K562 (cell line): ENCODE measurements at regions not wholly inside any gene's neighbourhood (a gene's known extent, or its start where the extent isn't known, plus 50 kb on each side); places are given as distances from the start of the nearest gene placed in this dataset.

Experiments used
- ATAC-seq: fragments of 200-7000 bp; cut with Tn5 transposase; 3 replicates; pipeline ENCODE4 v1.9.1; 2020; ENCODE audit warnings: moderate library complexity
- BruUV-seq: library from RNA; stranded (reverse); fragments of 400-500 nt; replicated peaks from 2 replicates; lab custom pipeline; 2021; lab: Mats Ljungman, UMichigan
- CTCF ChIA-PET: fragments of 300-600 bp; formaldehyde crosslinking; extraction: SDS; loops from one replicate; lab custom pipeline; 2021; ENCODE audit warnings: low intra/inter-chr PET ratio; lab: Yijun Ruan, JAX
- POLR2A ChIA-PET: fragments of 300-600, 350-650 bp; sonication (Branson Sonifier 250); formaldehyde crosslinking; extraction: SDS; loops from one replicate; lab custom pipeline; 2021; ENCODE audit warnings: antibody characterized with exemption, inconsistent platforms; lab: Yijun Ruan, JAX
- DNase-seq, 4 experiments: peaks; one replicate each; pipeline versions ENCODE4 v3.0.0 to v3.0.0-alpha.2; 2011 to 2018; ENCODE audit warnings: low spot score in 3 of 4, mixed read lengths in 3 of 4; ENCODE audit errors: extremely low read depth in 1 of 4
- FAIRE-seq: peaks from 2 replicates; lab custom pipeline; 2011; peaks lifted over from hg19 to GRCh38; lab: Jason Lieb, UNC
- H2AFZ ChIP-seq: 2 replicates; pipeline ENCODE4 v1.6.0; 2011; ENCODE audit warnings: low read depth, low read length, control low read depth, inconsistent platforms
- H3K27ac ChIP-seq: fragments of 200-600 bp; 3 replicates; pipeline ENCODE4 v1.8.0; 2011; ENCODE audit warnings: low read depth, mild to moderate bottlenecking, control low read depth, inconsistent platforms, low read length, moderate library complexity, mixed read lengths; ENCODE audit errors: extremely low read depth
- H3K27me3 ChIP-seq, 2 experiments: fragments of 300-600 bp in 1 of 2; 2 replicates in 1 of 2; 3 replicates in 1 of 2; pipeline versions ENCODE4 v1.6.0 to v1.8.0; 2011; ENCODE audit warnings: inconsistent platforms in 2 of 2, low read length in 2 of 2, mild to moderate bottlenecking in 1 of 2, mixed read lengths in 1 of 2, moderate library complexity in 1 of 2; ENCODE audit not compliant: control insufficient read depth in 2 of 2, insufficient read depth in 2 of 2
- H3K36me3 ChIP-seq: fragments of 300-600 bp; 3 replicates; pipeline ENCODE4 v1.8.0; 2011; ENCODE audit warnings: mild to moderate bottlenecking, low read length, inconsistent platforms; ENCODE audit not compliant: control insufficient read depth, insufficient read depth
- H3K4me1 ChIP-seq, 2 experiments: fragments of 200-600 bp in 1 of 2; replicated peaks in 1 of 2; 2 replicates in 1 of 2; 3 replicates in 1 of 2; pipeline versions ENCODE4 v1.5.1 to v1.8.0; 2011; ENCODE audit warnings: inconsistent platforms in 2 of 2, low read length in 2 of 2, mild to moderate bottlenecking in 1 of 2, mixed read lengths in 1 of 2, moderate library complexity in 1 of 2; ENCODE audit not compliant: control insufficient read depth in 2 of 2, insufficient read depth in 2 of 2
- H3K4me2 ChIP-seq: 2 replicates; pipeline ENCODE4 v1.6.1; 2011; ENCODE audit warnings: low read length, control low read depth, inconsistent platforms, mixed read lengths; ENCODE audit not compliant: insufficient read depth
- H3K4me3 ChIP-seq: fragments of 200-600 bp; sonication (generic), shearing (Covaris generic); 2 replicates; pipeline ENCODE4 v1.5.1; 2016; ENCODE audit warnings: control low read depth, inconsistent platforms
- H3K79me2 ChIP-seq: fragments of 200-600 bp; 3 replicates; pipeline ENCODE4 v1.8.0; 2011; ENCODE audit warnings: low read length, inconsistent platforms; ENCODE audit not compliant: control insufficient read depth, insufficient read depth
- H3K9ac ChIP-seq, 2 experiments: 2 replicates each; pipeline versions ENCODE4 v1.6.0 to v1.6.1; 2011; ENCODE audit warnings: low read depth in 2 of 2, low read length in 2 of 2, control low read depth in 1 of 2, inconsistent platforms in 1 of 2, mild to moderate bottlenecking in 1 of 2, mixed read lengths in 1 of 2; ENCODE audit not compliant: insufficient read depth in 1 of 2
- H3K9me1 ChIP-seq: one replicate; pipeline ENCODE4 v1.6.0; 2011; ENCODE audit warnings: inconsistent platforms, mild to moderate bottlenecking, low read length, moderate library complexity; ENCODE audit not compliant: control insufficient read depth, insufficient read depth
- H3K9me3 ChIP-seq: replicated peaks from 2 replicates; pipeline ENCODE4 v1.5.1; 2011; ENCODE audit warnings: low read depth, low read length, inconsistent platforms; ENCODE audit not compliant: control insufficient read depth, insufficient read depth
- H4K20me1 ChIP-seq: replicated peaks from 2 replicates; pipeline ENCODE4 v1.6.1; 2011; ENCODE audit warnings: low read length, inconsistent platforms, mixed read lengths; ENCODE audit not compliant: control insufficient read depth, insufficient read depth
- CEBPG ChIP-seq, 3 experiments: fragments of 200-800 bp in 1 of 3; sonication (Bioruptor generic) in 1 of 3; sonication (generic) in 1 of 3; formaldehyde crosslinking in 1 of 3; IDR thresholded peaks in 2 of 3; conservative IDR thresholded peaks in 1 of 3; 2 replicates each; pipeline versions ENCODE4 v1.6.1 to v1.8.0; 2016 to 2022; ENCODE audit warnings: missing compliant biosample characterization in 2 of 3, missing genetic modification characterization in 2 of 3, mild to moderate bottlenecking in 1 of 3, missing genetic modification reagents in 1 of 3
- CTBP1 ChIP-seq: fragments of 450-650 bp; IDR thresholded peaks from 2 replicates; pipeline ENCODE4 v1.6.1; 2016; ENCODE audit warnings: borderline replicate concordance
- FOXA3 ChIP-seq, 2 experiments: fragments of 450-650 bp in 1 of 2; sonication (generic) in 1 of 2; formaldehyde crosslinking; IDR thresholded peaks in 1 of 2; conservative IDR thresholded peaks in 1 of 2; 2 replicates each; pipeline versions ENCODE4 v1.4.0 to v1.8.0; 2020 to 2022; ENCODE audit warnings: mild to moderate bottlenecking in 2 of 2, missing genetic modification reagents in 1 of 2
- GATAD2B ChIP-seq: fragments of 450-650 bp; IDR thresholded peaks from 2 replicates; pipeline ENCODE4 v1.6.1; 2017; ENCODE audit warnings: mild to moderate bottlenecking, borderline replicate concordance
- NR2C1 ChIP-seq, 2 experiments: fragments of 450-650 bp; IDR thresholded peaks; 2 replicates each; pipeline ENCODE4 v1.6.1; 2017; ENCODE audit warnings: mild to moderate bottlenecking in 2 of 2, antibody characterized with exemption in 1 of 2, inconsistent platforms in 1 of 2, missing compliant biosample characterization in 1 of 2, missing genetic modification characterization in 1 of 2
- PHF20 ChIP-seq: fragments of 450-650 bp; IDR thresholded peaks from 2 replicates; pipeline ENCODE4 v1.6.1; 2018; ENCODE audit not compliant: partially characterized antibody
- POLR2G ChIP-seq: fragments of 200-400 bp; formaldehyde crosslinking; IDR thresholded peaks from 2 replicates; pipeline ENCODE4 v1.6.1; 2017; ENCODE audit warnings: low read depth, mild to moderate bottlenecking, antibody characterized with exemption, low read length, moderate library complexity
- PYGO2 ChIP-seq: fragments of 450-650 bp; IDR thresholded peaks from 2 replicates; pipeline ENCODE4 v1.6.1; 2016; ENCODE audit warnings: mild to moderate bottlenecking, missing genetic modification characterization, moderate library complexity, missing compliant biosample characterization
- TOE1 ChIP-seq, 2 experiments: fragments of 450-650 bp in 1 of 2; sonication (generic) in 1 of 2; formaldehyde crosslinking in 1 of 2; IDR thresholded peaks; 2 replicates each; pipeline versions ENCODE4 v1.7.1 to v1.8.0; 2016 to 2022; ENCODE audit warnings: borderline replicate concordance in 2 of 2, mild to moderate bottlenecking in 2 of 2, antibody characterized with exemption in 1 of 2, inconsistent platforms in 1 of 2, low read depth in 1 of 2, missing genetic modification reagents in 1 of 2, moderate library complexity in 1 of 2
- ZNF780A ChIP-seq: fragments of 250-450 bp; sonication (Bioruptor Pico); IDR thresholded peaks from 2 replicates; pipeline ENCODE4 v1.5.0; 2021; ENCODE audit warnings: mild to moderate bottlenecking
- ZSCAN29 ChIP-seq: fragments of 450-650 bp; IDR thresholded peaks from 2 replicates; pipeline ENCODE4 v1.6.1; 2017
- WGBS: fragments of 100-300 bp; shearing (Covaris generic); methylation state at CpG from one replicate; pipeline ENCODE4 v1.1.6; 2016; ENCODE audit warnings: low coverage, mixed read lengths; ENCODE audit not compliant: insufficient coverage; ENCODE audit errors: missing lambda C conversion rate; 5-methylcytosine and 5-hydroxymethylcytosine counted together
- in situ Hi-C: fragments of 300-500 bp; cut with MboI; formaldehyde crosslinking; loops from 4 replicates; pipeline ENCODE4 v1.15.0; 2018; ENCODE audit warnings: inconsistent platforms, mixed read lengths
- intact Hi-C: fragments of 100-400 bp; cut with micrococcal nuclease; formaldehyde crosslinking; loops from 2 replicates; pipeline ENCODE4 v1.14.2; 2022
- TF ChIP-seq, protein P1 (sequence below), 2 experiments: fragments of 450-650 bp in 1 of 2; sonication (generic) in 1 of 2; formaldehyde crosslinking; conservative IDR thresholded peaks; 2 replicates each; pipeline versions ENCODE4 v1.4.0 to v1.8.1; 2020 to 2022; ENCODE audit warnings: mild to moderate bottlenecking in 1 of 2, missing genetic modification reagents in 1 of 2
- TF ChIP-seq, protein P2 (sequence below): fragments of 250-450 bp; sonication (Bioruptor Pico); IDR thresholded peaks from 2 replicates; pipeline ENCODE4 v1.5.0; 2021
- TF ChIP-seq, protein P3 (sequence below): fragments of 450-650 bp; IDR thresholded peaks from 2 replicates; pipeline ENCODE4 v1.6.1; 2017; ENCODE audit warnings: antibody characterized with exemption

DNA sequence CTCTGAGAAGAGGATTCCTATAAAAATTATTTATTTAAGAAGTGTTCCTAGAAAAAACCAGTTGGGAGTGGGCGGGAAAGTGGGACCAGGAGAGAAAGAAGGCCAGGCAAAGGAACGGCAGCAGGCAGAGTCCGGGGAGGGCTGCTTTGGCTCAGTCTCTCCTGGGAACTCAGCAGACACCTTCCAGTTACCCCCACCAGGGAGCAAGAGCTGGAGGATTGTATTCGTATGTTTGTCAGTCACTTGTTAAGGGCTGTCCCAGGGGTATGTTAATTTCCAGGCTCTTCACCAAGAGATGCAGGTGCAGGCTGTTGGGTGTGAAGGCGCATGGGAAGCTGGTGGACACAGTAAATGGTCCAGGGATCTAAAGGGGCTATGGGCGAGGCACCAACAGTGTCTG is 53.0 kb upstream of the CHD6 start:
- Histone ChIP-seq H3K27ac (no peak overlapping the region), H3K9me3 (peaks cover 4% of the 10 kb centered on the region), H3K9me1 (no peaks in the 10 kb centered on the region), H3K4me2 (no peak overlapping the region), H4K20me1 (no peaks in the 10 kb centered on the region), H3K4me1 (peaks cover 13 to 23% of the 10 kb centered on the region in 2 experiments), H3K27me3 (no peaks in the 10 kb centered on the region), H3K9ac (no peak overlapping the region), H3K36me3 (no peaks in the 10 kb centered on the region), H2AFZ (peak overlapping the region; percentile 68), H3K79me2 (no peaks in the 10 kb centered on the region), H3K4me3 (no peak overlapping the region)
- no TSS peak for BruUV-seq
- FAIRE-seq, result no peak
- TF ChIP-seq CEBPG (CRISPR knock-in tag; IDR thresholded peaks at IDR 0.05) (no peak), CEBPG (tag; conservative IDR thresholded peaks at IDR 0.05 in 1 of 2, IDR thresholded peaks at IDR 0.05 in 1 of 2) (no peak), PHF20 (no peak), TOE1 (IDR thresholded peaks at IDR 0.05; ENCODE audit: borderline replicate concordance) (no peak), TOE1 (CRISPR knock-in tag; IDR thresholded peaks at IDR 0.05; ENCODE audit: borderline replicate concordance, low read depth) (no peak), PYGO2 (tag) (no peak), GATAD2B (no peak), CTBP1 (no peak), POLR2G (no peak), ZNF780A (CRISPR knock-in tag) (no peak), FOXA3 (CRISPR knock-in tag; conservative IDR thresholded peaks at IDR 0.05 in 1 of 2, IDR thresholded peaks at IDR 0.05 in 1 of 2) (no peak), NR2C1 (IDR thresholded peaks at IDR 0.05) (no peak), NR2C1 (tag; IDR thresholded peaks at IDR 0.05) (no peak), ZSCAN29 (no peak)
- TF ChIP-seq, protein P1, sequence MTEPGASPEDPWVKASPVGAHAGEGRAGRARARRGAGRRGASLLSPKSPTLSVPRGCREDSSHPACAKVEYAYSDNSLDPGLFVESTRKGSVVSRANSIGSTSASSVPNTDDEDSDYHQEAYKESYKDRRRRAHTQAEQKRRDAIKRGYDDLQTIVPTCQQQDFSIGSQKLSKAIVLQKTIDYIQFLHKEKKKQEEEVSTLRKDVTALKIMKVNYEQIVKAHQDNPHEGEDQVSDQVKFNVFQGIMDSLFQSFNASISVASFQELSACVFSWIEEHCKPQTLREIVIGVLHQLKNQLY (CRISPR knock-in tag; conservative IDR thresholded peaks at IDR 0.05), result no peak
- TF ChIP-seq, protein P2, sequence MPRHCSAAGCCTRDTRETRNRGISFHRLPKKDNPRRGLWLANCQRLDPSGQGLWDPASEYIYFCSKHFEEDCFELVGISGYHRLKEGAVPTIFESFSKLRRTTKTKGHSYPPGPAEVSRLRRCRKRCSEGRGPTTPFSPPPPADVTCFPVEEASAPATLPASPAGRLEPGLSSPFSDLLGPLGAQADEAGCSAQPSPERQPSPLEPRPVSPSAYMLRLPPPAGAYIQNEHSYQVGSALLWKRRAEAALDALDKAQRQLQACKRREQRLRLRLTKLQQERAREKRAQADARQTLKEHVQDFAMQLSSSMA (CRISPR knock-in tag), result no peak
- TF ChIP-seq, protein P3, sequence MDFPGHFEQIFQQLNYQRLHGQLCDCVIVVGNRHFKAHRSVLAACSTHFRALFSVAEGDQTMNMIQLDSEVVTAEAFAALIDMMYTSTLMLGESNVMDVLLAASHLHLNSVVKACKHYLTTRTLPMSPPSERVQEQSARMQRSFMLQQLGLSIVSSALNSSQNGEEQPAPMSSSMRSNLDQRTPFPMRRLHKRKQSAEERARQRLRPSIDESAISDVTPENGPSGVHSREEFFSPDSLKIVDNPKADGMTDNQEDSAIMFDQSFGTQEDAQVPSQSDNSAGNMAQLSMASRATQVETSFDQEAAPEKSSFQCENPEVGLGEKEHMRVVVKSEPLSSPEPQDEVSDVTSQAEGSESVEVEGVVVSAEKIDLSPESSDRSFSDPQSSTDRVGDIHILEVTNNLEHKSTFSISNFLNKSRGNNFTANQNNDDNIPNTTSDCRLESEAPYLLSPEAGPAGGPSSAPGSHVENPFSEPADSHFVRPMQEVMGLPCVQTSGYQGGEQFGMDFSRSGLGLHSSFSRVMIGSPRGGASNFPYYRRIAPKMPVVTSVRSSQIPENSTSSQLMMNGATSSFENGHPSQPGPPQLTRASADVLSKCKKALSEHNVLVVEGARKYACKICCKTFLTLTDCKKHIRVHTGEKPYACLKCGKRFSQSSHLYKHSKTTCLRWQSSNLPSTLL, result no peak
- DNase-seq, result no peak
- no peak; the same call in 2 of the 3 replicates for ATAC-seq
- ChIA-PET POLR2A (interaction anchor here (0.7 to 1.4 kb wide), 4 partner anchors 13 to 53 kb away, joined by 3 to 6 read pairs (median 4); partner anchors contain the start of gene CHD6), CTCF (no interaction called here)
- intact Hi-C loops (no loop called here), in situ Hi-C loops (no loop called here)
- WGBS, result 86% methylated on average over 6 of the region's 6 CpGs
